GM12873 (cell line): ENCODE measurements at regions not wholly inside any gene's neighbourhood (a gene's known extent, or its start where the extent isn't known, plus 50 kb on each side); places are given as distances from the start of the nearest gene placed in this dataset.

ENCODE experiments used
- TF ChIP-seq, protein P1 (sequence below): IDR thresholded peaks from 2 replicates; pipeline ENCODE4 v1.5.1; 2012; ENCODE audit warnings: low read depth, mild to moderate bottlenecking, moderate library complexity, low read length, control low read depth; ENCODE audit not compliant: insufficient read depth; ENCODE audit errors: missing control alignments

DNA sequence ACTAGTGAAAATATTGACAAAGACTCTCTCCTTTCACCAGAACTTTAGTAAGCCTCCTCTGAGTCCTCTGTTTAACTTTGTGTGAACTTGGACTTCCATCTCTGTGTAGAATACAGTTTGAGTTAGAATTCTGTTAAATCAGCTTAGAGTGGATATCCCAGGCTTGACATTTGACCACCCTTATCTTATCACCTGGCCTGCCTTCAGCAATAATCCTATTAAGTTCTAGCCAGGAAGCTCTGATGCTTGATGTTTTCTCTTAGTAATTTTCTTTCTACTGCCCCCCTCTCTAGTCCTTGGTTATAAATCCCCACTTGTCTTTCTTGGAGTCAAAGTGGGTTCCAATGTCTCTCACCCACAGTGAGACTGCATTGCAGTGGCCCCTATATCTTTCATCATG is 702.7 kb upstream of the GCFC2 start:
- TF ChIP-seq, protein P1, sequence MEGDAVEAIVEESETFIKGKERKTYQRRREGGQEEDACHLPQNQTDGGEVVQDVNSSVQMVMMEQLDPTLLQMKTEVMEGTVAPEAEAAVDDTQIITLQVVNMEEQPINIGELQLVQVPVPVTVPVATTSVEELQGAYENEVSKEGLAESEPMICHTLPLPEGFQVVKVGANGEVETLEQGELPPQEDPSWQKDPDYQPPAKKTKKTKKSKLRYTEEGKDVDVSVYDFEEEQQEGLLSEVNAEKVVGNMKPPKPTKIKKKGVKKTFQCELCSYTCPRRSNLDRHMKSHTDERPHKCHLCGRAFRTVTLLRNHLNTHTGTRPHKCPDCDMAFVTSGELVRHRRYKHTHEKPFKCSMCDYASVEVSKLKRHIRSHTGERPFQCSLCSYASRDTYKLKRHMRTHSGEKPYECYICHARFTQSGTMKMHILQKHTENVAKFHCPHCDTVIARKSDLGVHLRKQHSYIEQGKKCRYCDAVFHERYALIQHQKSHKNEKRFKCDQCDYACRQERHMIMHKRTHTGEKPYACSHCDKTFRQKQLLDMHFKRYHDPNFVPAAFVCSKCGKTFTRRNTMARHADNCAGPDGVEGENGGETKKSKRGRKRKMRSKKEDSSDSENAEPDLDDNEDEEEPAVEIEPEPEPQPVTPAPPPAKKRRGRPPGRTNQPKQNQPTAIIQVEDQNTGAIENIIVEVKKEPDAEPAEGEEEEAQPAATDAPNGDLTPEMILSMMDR, result no peak

DNA sequence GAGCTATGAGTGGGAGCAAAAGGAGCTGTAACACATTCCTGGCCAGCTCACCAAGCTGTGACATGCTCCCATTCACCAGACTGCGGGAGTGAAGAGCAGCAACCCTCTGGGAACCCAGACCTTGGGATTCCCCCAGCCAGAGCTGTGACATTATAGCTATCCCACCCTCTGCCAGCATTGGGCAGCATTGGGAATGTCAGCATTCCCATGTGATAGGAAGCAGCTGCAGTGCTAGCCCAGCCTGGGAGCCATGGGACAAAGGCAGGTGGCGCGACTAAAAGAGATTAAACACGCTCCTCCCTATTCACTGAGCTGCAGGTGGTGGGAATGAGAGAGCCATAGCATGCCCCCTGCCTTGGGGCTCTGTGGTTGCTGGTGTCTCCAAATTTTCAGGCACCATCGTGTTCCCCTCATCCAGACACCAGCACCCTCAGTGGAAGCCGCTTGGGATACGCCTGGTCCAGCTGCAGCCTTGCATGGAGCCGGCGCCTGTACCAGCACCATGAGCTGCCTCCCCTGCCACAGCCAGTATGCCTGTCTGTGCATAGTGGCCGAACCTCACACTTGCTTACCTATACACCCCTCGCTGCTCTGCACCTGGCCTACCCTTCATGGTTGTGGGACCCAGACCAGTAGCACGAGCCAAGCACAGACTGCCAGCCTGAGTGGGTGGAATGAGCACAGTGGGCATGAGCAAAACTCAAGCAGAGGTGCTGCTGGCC is 695.6 kb upstream of the GCFC2 start:
- TF ChIP-seq, protein P1, result no peak

DNA sequence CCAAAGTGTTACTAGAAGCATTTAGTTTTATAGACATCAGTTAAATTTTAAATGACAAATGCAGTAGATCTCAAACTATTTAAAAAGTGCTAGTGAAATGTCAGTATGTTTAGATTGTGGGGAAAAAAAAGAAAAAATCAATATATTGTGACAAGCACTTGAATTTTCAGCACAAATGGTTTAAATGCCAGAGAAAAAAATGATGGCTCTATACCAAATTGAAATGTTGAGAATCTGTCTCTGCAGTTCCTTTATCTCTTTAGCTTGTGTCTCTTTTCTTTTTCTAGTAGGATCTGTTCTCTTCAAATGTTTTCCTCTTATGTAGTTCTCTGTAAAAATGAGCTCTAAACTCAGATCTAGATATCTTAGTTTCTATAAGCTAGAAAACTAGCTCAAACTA is 682.6 kb upstream of the GCFC2 start:
- TF ChIP-seq, protein P1, result no peak

DNA sequence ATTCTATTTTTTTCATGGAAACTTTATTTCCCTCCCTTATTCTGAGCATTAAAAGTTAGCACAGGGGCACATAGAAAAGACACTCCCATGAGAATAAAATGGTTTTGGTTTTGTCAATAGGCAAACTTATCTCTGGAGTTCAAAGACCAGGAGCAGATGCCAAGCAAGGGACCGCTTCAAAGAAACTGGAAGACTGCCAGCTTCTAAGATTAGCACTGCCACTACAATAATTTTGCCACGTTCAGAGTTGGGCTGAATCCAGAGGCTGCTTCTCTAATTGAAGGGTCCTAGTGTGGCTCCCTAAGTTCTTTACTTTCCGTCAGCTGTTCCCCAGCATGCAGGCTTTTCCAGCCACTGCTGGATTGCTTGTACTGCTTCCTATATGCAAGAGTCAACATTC is 681.0 kb upstream of the GCFC2 start:
- TF ChIP-seq, protein P1, result no peak

DNA sequence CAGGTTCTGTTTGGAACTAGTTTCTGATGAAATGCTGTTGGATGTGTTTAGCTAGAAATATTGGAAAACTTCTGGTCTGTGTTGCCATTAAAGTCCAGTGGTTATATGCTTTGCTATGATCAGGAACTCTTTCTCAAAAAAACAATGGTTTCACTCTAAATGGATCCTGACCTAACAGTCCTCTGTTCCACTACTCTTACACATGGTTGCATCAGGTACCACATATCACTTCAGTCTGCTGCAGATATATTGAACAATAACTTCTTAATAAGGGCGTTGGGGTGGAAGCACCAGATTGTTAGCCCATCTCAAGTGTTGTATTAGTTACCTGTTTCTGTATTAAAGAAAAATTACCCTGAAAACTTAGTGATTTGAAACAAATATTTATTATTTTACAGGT is 676.6 kb upstream of the GCFC2 start:
- TF ChIP-seq, protein P1, result no peak

DNA sequence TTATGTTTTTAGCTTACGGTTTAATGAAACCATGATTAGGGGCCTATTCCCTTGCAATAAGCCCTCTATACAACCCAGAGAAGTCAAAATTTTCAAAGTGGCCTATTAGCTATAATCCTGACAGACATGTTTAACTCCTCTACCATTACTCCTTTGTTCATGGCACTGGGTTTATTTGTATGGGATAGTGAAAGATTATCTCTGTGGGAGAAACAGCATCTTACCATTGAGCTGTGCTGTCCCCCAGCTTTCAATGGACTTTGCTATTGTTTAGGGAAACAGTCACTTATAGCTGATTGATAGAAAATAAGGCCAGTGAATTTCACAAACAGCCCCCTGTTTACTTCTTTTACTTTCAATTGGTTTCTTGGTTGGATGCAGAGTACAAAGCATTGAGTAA is 675.2 kb upstream of the GCFC2 start:
- TF ChIP-seq, protein P1, result no peak

DNA sequence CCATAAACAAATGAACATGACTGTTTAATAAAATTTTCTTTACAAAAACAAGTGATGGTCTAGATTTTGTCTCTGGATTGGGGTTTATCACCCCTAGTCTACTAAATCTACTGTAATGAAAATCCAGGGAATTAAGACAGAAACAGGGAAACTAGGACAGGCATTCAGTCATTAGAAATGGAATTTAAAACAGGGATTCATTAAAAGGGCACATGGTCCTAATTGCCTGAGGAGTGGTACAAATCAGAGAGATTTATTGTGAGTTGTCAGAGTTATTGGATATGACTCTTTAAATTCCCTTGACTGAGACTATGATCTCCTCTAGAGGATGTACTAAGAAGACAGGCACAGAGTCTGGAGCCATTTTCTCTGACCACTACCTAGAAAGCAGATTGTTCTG is 670.9 kb upstream of the GCFC2 start:
- TF ChIP-seq, protein P1, result no peak
